ENCODE measurements at regions not wholly inside any gene's neighbourhood (a gene's known extent, or its start where the extent isn't known, plus 50 kb on each side); places are given as distances from the start of the nearest gene placed in this dataset.

- intact Hi-C loops (cut with micrococcal nuclease; ENCODE audit: unreplicated experiment) = no loop called here
- CTCF ChIA-PET = no interaction called here
- BruUV-seq (replicated peaks) = no TSS peak
- no peaks in the 10 kb centered on the region; the same call in none of the 2 replicates for H3K27me3 ChIP-seq (ENCODE audit: control insufficient read depth, insufficient read depth, low read length)
- TF ChIP-seq SIN3A (IDR thresholded peaks at IDR 0.05; ENCODE audit: borderline replicate concordance, insufficient read depth, low read depth, low read length) (no peak), POLR2AphosphoS5 (IDR thresholded peaks at IDR 0.05; ENCODE audit: low read depth, low read length) (no peak)
- TF ChIP-seq, protein P1, sequence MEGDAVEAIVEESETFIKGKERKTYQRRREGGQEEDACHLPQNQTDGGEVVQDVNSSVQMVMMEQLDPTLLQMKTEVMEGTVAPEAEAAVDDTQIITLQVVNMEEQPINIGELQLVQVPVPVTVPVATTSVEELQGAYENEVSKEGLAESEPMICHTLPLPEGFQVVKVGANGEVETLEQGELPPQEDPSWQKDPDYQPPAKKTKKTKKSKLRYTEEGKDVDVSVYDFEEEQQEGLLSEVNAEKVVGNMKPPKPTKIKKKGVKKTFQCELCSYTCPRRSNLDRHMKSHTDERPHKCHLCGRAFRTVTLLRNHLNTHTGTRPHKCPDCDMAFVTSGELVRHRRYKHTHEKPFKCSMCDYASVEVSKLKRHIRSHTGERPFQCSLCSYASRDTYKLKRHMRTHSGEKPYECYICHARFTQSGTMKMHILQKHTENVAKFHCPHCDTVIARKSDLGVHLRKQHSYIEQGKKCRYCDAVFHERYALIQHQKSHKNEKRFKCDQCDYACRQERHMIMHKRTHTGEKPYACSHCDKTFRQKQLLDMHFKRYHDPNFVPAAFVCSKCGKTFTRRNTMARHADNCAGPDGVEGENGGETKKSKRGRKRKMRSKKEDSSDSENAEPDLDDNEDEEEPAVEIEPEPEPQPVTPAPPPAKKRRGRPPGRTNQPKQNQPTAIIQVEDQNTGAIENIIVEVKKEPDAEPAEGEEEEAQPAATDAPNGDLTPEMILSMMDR (IDR thresholded peaks at IDR 0.05) = no peak
- TF ChIP-seq, protein P2, sequence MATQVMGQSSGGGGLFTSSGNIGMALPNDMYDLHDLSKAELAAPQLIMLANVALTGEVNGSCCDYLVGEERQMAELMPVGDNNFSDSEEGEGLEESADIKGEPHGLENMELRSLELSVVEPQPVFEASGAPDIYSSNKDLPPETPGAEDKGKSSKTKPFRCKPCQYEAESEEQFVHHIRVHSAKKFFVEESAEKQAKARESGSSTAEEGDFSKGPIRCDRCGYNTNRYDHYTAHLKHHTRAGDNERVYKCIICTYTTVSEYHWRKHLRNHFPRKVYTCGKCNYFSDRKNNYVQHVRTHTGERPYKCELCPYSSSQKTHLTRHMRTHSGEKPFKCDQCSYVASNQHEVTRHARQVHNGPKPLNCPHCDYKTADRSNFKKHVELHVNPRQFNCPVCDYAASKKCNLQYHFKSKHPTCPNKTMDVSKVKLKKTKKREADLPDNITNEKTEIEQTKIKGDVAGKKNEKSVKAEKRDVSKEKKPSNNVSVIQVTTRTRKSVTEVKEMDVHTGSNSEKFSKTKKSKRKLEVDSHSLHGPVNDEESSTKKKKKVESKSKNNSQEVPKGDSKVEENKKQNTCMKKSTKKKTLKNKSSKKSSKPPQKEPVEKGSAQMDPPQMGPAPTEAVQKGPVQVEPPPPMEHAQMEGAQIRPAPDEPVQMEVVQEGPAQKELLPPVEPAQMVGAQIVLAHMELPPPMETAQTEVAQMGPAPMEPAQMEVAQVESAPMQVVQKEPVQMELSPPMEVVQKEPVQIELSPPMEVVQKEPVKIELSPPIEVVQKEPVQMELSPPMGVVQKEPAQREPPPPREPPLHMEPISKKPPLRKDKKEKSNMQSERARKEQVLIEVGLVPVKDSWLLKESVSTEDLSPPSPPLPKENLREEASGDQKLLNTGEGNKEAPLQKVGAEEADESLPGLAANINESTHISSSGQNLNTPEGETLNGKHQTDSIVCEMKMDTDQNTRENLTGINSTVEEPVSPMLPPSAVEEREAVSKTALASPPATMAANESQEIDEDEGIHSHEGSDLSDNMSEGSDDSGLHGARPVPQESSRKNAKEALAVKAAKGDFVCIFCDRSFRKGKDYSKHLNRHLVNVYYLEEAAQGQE (IDR thresholded peaks at IDR 0.05; ENCODE audit: insufficient read depth in 1 of 2, low read depth in 2 of 2, low read length in 1 of 2) = no peak
- POLR2A ChIA-PET = interaction anchor here (0.7 kb wide), 1 partner anchor 32 kb away, joined by 3 read pairs; no protein-coding TSS in a partner anchor
- H3K9me3 ChIP-seq (ENCODE audit: control insufficient read depth, insufficient read depth, low read depth, low read length) = no peaks in the 10 kb centered on the region
- no peaks in the 10 kb centered on the region for H3K36me3 ChIP-seq (ENCODE audit: control insufficient read depth, insufficient read depth, low read length)
- no peak overlapping the region for H3K27ac ChIP-seq (ENCODE audit: low read length)
- H3K4me3 ChIP-seq (ENCODE audit: low read depth in 2 of 2, low read length in 2 of 2) = no peak overlapping the region
- no peak for ATAC-seq
- no peaks in the 10 kb centered on the region for H3K4me1 ChIP-seq (ENCODE audit: control insufficient read depth, insufficient read depth, low read length)
- in situ Hi-C loops (cut with HindIII; ENCODE audit: low pct_unique_long_range_greater_than_20kb, low sequenced_read_pairs) = no loop called here
- no peak for DNase-seq (ENCODE audit: low read depth, low spot score)
Observed at GRCh38 chr15:69787791-69788190, 309.9 kb downstream of the TLE3 start.

- BruUV-seq (replicated peaks) = no TSS peak
- in situ Hi-C loops (cut with HindIII; ENCODE audit: low pct_unique_long_range_greater_than_20kb, low sequenced_read_pairs) = no loop called here
Observed at GRCh38 chr15:69789648-69790393, 307.9 kb downstream of the TLE3 start.

More at GRCh38 chr15:69789648-69790393, 307.9 kb downstream of the TLE3 start:
- H3K27me3 ChIP-seq (ENCODE audit: control insufficient read depth, insufficient read depth, low read length) = no peaks in the 10 kb centered on the region; the same call in 1 of the 2 replicates
- intact Hi-C loops (cut with micrococcal nuclease; ENCODE audit: unreplicated experiment) = no loop called here
- no peak for TF ChIP-seq TCF7L2 (IDR thresholded peaks at IDR 0.05; ENCODE audit: low read depth, low read length)
- TF ChIP-seq, protein P1 (IDR thresholded peaks at IDR 0.05) = no peak
- TF ChIP-seq POLR2AphosphoS5 (IDR thresholded peaks at IDR 0.05; ENCODE audit: low read depth, low read length) = no peak
- TF ChIP-seq, protein P2 (IDR thresholded peaks at IDR 0.05; ENCODE audit: insufficient read depth in 1 of 2, low read depth in 2 of 2, low read length in 1 of 2) = no peak
- no peak for TF ChIP-seq SIN3A (IDR thresholded peaks at IDR 0.05; ENCODE audit: borderline replicate concordance, insufficient read depth, low read depth, low read length)
- H3K4me1 ChIP-seq (ENCODE audit: control insufficient read depth, insufficient read depth, low read length) = peaks cover under 1% of the 10 kb centered on the region; the same call in 1 of the 2 replicates
- POLR2A ChIA-PET = no interaction called here
- DNase-seq (ENCODE audit: low read depth, low spot score) = no peak
- no peaks in the 10 kb centered on the region for H3K36me3 ChIP-seq (ENCODE audit: control insufficient read depth, insufficient read depth, low read length)
- CTCF ChIA-PET = no interaction called here
- ATAC-seq = no peak
- no peak overlapping the region for H3K27ac ChIP-seq (ENCODE audit: low read length)
- H3K4me3 ChIP-seq (ENCODE audit: low read depth in 2 of 2, low read length in 2 of 2) = no peak overlapping the region
- H3K9me3 ChIP-seq (ENCODE audit: control insufficient read depth, insufficient read depth, low read depth, low read length) = no peaks in the 10 kb centered on the region
